K562 (cell line): ENCODE measurements at regions not wholly inside any gene's neighbourhood (a gene's known extent, or its start where the extent isn't known, plus 50 kb on each side); places are given as distances from the start of the nearest gene placed in this dataset.

ENCODE experiments used
- ATAC-seq: fragments of 200-7000 bp; cut with Tn5 transposase; 3 replicates; pipeline ENCODE4 v1.9.1; 2020; ENCODE audit warnings: moderate library complexity
- BruUV-seq: library from RNA; stranded (reverse); fragments of 400-500 nt; replicated peaks from 2 replicates; lab custom pipeline; 2021; lab: Mats Ljungman, UMichigan
- CTCF ChIA-PET: fragments of 300-600 bp; formaldehyde crosslinking; extraction: SDS; loops from one replicate; lab custom pipeline; 2021; ENCODE audit warnings: low intra/inter-chr PET ratio; lab: Yijun Ruan, JAX
- POLR2A ChIA-PET: fragments of 300-600, 350-650 bp; sonication (Branson Sonifier 250); formaldehyde crosslinking; extraction: SDS; loops from one replicate; lab custom pipeline; 2021; ENCODE audit warnings: antibody characterized with exemption, inconsistent platforms; lab: Yijun Ruan, JAX
- DNase-seq, 4 experiments: peaks; one replicate each; pipeline versions ENCODE4 v3.0.0 to v3.0.0-alpha.2; 2011 to 2018; ENCODE audit warnings: low spot score in 3 of 4, mixed read lengths in 3 of 4; ENCODE audit errors: extremely low read depth in 1 of 4
- FAIRE-seq: peaks from 2 replicates; lab custom pipeline; 2011; peaks lifted over from hg19 to GRCh38; lab: Jason Lieb, UNC
- H2AFZ ChIP-seq: 2 replicates; pipeline ENCODE4 v1.6.0; 2011; ENCODE audit warnings: low read depth, low read length, control low read depth, inconsistent platforms
- H3K27ac ChIP-seq: fragments of 200-600 bp; 3 replicates; pipeline ENCODE4 v1.8.0; 2011; ENCODE audit warnings: low read depth, mild to moderate bottlenecking, control low read depth, inconsistent platforms, low read length, moderate library complexity, mixed read lengths; ENCODE audit errors: extremely low read depth
- H3K27me3 ChIP-seq, 2 experiments: fragments of 300-600 bp in 1 of 2; 2 replicates in 1 of 2; 3 replicates in 1 of 2; pipeline versions ENCODE4 v1.6.0 to v1.8.0; 2011; ENCODE audit warnings: inconsistent platforms in 2 of 2, low read length in 2 of 2, mild to moderate bottlenecking in 1 of 2, mixed read lengths in 1 of 2, moderate library complexity in 1 of 2; ENCODE audit not compliant: control insufficient read depth in 2 of 2, insufficient read depth in 2 of 2
- H3K36me3 ChIP-seq: fragments of 300-600 bp; 3 replicates; pipeline ENCODE4 v1.8.0; 2011; ENCODE audit warnings: mild to moderate bottlenecking, low read length, inconsistent platforms; ENCODE audit not compliant: control insufficient read depth, insufficient read depth
- H3K4me1 ChIP-seq, 2 experiments: fragments of 200-600 bp in 1 of 2; replicated peaks in 1 of 2; 2 replicates in 1 of 2; 3 replicates in 1 of 2; pipeline versions ENCODE4 v1.5.1 to v1.8.0; 2011; ENCODE audit warnings: inconsistent platforms in 2 of 2, low read length in 2 of 2, mild to moderate bottlenecking in 1 of 2, mixed read lengths in 1 of 2, moderate library complexity in 1 of 2; ENCODE audit not compliant: control insufficient read depth in 2 of 2, insufficient read depth in 2 of 2
- H3K4me2 ChIP-seq: 2 replicates; pipeline ENCODE4 v1.6.1; 2011; ENCODE audit warnings: low read length, control low read depth, inconsistent platforms, mixed read lengths; ENCODE audit not compliant: insufficient read depth
- H3K4me3 ChIP-seq: fragments of 200-600 bp; sonication (generic), shearing (Covaris generic); 2 replicates; pipeline ENCODE4 v1.5.1; 2016; ENCODE audit warnings: control low read depth, inconsistent platforms
- H3K79me2 ChIP-seq: fragments of 200-600 bp; 3 replicates; pipeline ENCODE4 v1.8.0; 2011; ENCODE audit warnings: low read length, inconsistent platforms; ENCODE audit not compliant: control insufficient read depth, insufficient read depth
- H3K9ac ChIP-seq, 2 experiments: 2 replicates each; pipeline versions ENCODE4 v1.6.0 to v1.6.1; 2011; ENCODE audit warnings: low read depth in 2 of 2, low read length in 2 of 2, control low read depth in 1 of 2, inconsistent platforms in 1 of 2, mild to moderate bottlenecking in 1 of 2, mixed read lengths in 1 of 2; ENCODE audit not compliant: insufficient read depth in 1 of 2
- H3K9me1 ChIP-seq: one replicate; pipeline ENCODE4 v1.6.0; 2011; ENCODE audit warnings: inconsistent platforms, mild to moderate bottlenecking, low read length, moderate library complexity; ENCODE audit not compliant: control insufficient read depth, insufficient read depth
- H3K9me3 ChIP-seq: replicated peaks from 2 replicates; pipeline ENCODE4 v1.5.1; 2011; ENCODE audit warnings: low read depth, low read length, inconsistent platforms; ENCODE audit not compliant: control insufficient read depth, insufficient read depth
- H4K20me1 ChIP-seq: replicated peaks from 2 replicates; pipeline ENCODE4 v1.6.1; 2011; ENCODE audit warnings: low read length, inconsistent platforms, mixed read lengths; ENCODE audit not compliant: control insufficient read depth, insufficient read depth
- HEY1 ChIP-seq: fragments of 250-450 bp; sonication (Bioruptor Pico); IDR thresholded peaks from 2 replicates; pipeline ENCODE4 v1.5.0; 2020; ENCODE audit warnings: mild to moderate bottlenecking, moderate library complexity, borderline replicate concordance
- RFX1 ChIP-seq: fragments of 450-650 bp; IDR thresholded peaks from 2 replicates; pipeline ENCODE4 v1.6.1; 2016; ENCODE audit warnings: mild to moderate bottlenecking, moderate library complexity
- YBX1 ChIP-seq: fragments of 450-650 bp; IDR thresholded peaks from 2 replicates; pipeline ENCODE4 v1.7.1; 2016; ENCODE audit warnings: mild to moderate bottlenecking
- ZNF311 ChIP-seq: fragments of 250-450 bp; sonication (Bioruptor Pico); IDR thresholded peaks from 2 replicates; pipeline ENCODE4 v1.4.0; 2020; ENCODE audit warnings: mild to moderate bottlenecking, moderate library complexity
- WGBS: fragments of 100-300 bp; shearing (Covaris generic); methylation state at CpG from one replicate; pipeline ENCODE4 v1.1.6; 2016; ENCODE audit warnings: low coverage, mixed read lengths; ENCODE audit not compliant: insufficient coverage; ENCODE audit errors: missing lambda C conversion rate; 5-methylcytosine and 5-hydroxymethylcytosine counted together
- in situ Hi-C: fragments of 300-500 bp; cut with MboI; formaldehyde crosslinking; loops from 4 replicates; pipeline ENCODE4 v1.15.0; 2018; ENCODE audit warnings: inconsistent platforms, mixed read lengths
- intact Hi-C: fragments of 100-400 bp; cut with micrococcal nuclease; formaldehyde crosslinking; loops from 2 replicates; pipeline ENCODE4 v1.14.2; 2022
- TF ChIP-seq, protein P1 (sequence below), 2 experiments: fragments of 450-650 bp; conservative IDR thresholded peaks; 2 replicates each; pipeline ENCODE4 v1.6.1; 2017; ENCODE audit warnings: mild to moderate bottlenecking in 2 of 2, moderate library complexity in 2 of 2

DNA sequence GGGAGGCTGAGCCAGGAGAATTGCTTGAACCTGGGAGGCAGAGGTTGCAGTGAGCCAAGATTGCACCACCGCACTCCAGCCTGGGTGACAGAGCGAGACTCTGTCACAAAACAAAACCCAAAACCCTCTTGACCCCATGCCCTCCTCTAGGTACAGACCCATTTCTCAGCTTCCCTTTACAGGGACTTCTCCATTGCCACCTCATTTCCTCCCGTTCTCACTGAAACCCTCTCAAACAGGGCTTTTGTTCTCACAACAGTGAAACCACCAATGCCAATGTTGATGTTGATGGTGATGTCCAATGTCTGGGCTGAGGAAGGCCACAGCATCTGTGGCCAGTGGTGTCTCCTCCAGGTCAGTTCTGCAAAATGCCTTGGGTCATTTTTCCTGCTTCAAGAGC lies 69.0 kb upstream of the ZCCHC2 start:
- Histone ChIP-seq H3K4me1 (peaks cover 7 to 23% of the 10 kb centered on the region in 2 experiments; a peak in 4 of 5 replicates), H3K27ac (no peak overlapping the region), H3K4me2 (no peak overlapping the region), H3K9me1 (no peaks in the 10 kb centered on the region), H3K27me3 (no peaks in the 10 kb centered on the region), H3K4me3 (no peak overlapping the region), H2AFZ (no peak overlapping the region), H3K9ac (no peak overlapping the region), H3K36me3 (no peaks in the 10 kb centered on the region), H4K20me1 (no peaks in the 10 kb centered on the region), H3K9me3 (peaks cover 2% of the 10 kb centered on the region; the same call in 1 of the 2 replicates), H3K79me2 (no peaks in the 10 kb centered on the region)
- no TSS peak for BruUV-seq
- DNase-seq, result no peak
- ATAC-seq, result no peak
- TF ChIP-seq YBX1 (no peak), HEY1 (CRISPR knock-in tag) (no peak), RFX1 (no peak), ZNF311 (CRISPR knock-in tag) (no peak)
- TF ChIP-seq, protein P1, sequence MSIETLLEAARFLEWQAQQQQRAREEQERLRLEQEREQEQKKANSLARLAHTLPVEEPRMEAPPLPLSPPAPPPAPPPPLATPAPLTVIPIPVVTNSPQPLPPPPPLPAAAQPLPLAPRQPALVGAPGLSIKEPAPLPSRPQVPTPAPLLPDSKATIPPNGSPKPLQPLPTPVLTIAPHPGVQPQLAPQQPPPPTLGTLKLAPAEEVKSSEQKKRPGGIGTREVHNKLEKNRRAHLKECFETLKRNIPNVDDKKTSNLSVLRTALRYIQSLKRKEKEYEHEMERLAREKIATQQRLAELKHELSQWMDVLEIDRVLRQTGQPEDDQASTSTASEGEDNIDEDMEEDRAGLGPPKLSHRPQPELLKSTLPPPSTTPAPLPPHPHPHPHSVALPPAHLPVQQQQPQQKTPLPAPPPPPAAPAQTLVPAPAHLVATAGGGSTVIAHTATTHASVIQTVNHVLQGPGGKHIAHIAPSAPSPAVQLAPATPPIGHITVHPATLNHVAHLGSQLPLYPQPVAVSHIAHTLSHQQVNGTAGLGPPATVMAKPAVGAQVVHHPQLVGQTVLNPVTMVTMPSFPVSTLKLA (conservative IDR thresholded peaks at IDR 0.05), result no peak
- no peak for FAIRE-seq
- CTCF ChIA-PET, result no interaction called here
- intact Hi-C loops (loop anchor here (5.0 kb wide), 1 partner anchor 73 kb away; no protein-coding TSS in a partner anchor), in situ Hi-C loops (no loop called here)
- WGBS, result 85% methylated on average over 3 of the region's 3 CpGs
- POLR2A ChIA-PET, result no interaction called here
